ENCODE measurements at regions not wholly inside any gene's neighbourhood (a gene's known extent, or its start where the extent isn't known, plus 50 kb on each side); places are given as distances from the start of the nearest gene placed in this dataset.

- DNase-seq, result no peak
Measured at GRCh38 chr20:11772226-11772730, 145.4 kb upstream of the BTBD3 start.

- DNase-seq, result no peak
Measured at GRCh38 chr20:11776687-11777086, 141.0 kb upstream of the BTBD3 start.

DNA sequence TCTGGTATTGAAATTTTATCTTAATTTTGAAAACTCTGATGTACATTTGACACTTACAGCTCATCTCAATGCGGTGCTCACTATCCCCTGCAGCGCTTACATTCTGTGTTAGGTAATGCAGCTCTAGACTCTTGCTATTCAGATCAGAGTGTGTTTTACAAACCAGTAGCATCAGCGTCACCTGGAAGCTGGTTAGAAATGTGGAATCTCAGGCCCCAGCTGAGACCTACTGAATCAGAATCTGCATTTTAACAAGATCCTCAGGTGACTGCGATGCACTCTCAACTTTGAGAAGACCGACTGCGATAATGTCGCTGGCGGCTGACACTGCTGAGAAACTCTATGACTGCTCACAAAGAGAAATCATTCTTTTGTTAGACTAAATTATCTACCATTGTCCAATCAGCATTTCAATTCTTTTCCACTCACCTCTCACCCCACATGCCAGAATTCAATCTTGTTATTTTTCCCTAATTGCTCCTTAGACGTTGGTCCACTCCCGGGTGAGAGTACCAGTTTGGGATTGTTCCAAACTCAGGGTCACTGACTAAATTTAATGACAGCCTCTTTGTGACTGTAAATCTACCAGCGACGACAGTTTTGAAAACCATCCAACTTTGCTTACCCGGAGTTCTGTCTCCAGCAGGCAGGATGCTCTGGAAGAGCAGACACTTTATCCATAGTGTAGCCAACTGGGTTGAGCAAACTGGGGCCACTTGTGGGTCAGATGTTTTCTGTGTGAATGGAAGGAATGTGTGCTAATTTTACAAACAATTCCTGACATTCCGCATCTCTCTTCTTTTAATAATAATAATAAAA lies 140.1 kb upstream of the BTBD3 start:
- DNase-seq, result no peak

GRCh38 chr20:11778206-11778570 lies 139.5 kb upstream of the BTBD3 start:
- DNase-seq, result no peak

- no peak for DNase-seq
Measured at GRCh38 chr20:11780765-11781369, 136.8 kb upstream of the BTBD3 start.

- DNase-seq, result no peak
Measured at GRCh38 chr20:11783102-11783850, 134.4 kb upstream of the BTBD3 start.

GRCh38 chr20:11785885-11786507 lies 131.7 kb upstream of the BTBD3 start:
- no peak for DNase-seq

DNA sequence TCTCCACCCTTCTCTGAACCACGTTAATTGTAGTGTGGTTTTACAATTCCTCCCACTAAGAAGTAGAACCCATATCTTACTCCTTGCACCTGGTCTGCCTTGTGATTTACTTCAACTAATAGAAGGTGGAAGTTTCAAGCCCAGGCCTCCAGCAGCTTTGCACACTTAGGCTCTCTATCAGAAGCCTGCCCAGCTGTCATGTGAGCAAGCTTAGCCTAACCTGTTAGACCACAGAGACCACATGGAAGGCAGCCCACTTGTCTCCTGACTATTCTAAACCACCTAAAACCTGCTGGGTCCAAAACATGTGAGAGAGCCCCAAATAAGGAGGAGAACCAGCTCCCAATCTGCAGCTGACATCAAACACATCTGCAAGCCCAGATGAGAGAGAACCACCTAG lies 127.6 kb upstream of the BTBD3 start:
- DNase-seq, result no peak

GRCh38 chr20:11791316-11791715 lies 126.4 kb upstream of the BTBD3 start:
- DNase-seq, result no peak

- DNase-seq, result no peak
Measured at GRCh38 chr20:11791835-11792567, 125.7 kb upstream of the BTBD3 start.

DNA sequence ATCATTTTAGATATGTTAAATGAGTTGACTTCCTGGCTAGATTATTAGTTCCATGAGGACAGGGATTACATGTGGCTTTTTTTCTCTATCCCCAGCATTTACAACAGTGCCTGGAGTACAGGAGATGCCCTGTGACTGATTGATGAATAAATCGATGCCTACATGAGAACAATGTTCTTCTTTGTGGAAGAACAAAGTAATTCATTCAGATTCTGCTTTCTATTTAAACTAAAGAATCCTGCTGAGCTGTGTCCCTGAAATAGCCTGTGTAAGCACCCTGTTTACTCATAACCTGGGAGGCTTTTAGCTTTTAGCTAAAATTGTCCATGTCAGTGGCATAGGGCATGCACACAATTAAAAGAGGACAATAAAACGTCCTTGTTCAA lies 125.1 kb upstream of the BTBD3 start:
- no peak for DNase-seq

DNA sequence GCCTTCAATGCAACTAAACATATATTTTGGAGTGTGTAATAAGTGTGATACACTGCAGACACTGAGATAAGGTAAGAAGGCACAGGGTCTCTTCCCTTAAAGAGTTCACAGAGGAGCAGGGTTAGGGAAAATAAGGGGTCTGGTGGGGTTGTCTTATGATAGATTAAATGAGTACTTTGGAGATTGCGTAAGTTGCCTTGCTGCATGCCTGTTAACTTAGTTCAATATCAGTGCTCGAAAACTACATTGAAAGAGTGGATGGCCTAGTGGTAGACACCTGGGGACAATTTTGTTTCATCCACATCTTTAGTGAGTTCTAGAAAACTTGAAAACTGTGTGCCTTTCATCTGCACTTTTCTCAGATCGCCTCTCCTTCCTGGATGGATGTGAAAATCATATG lies 123.2 kb upstream of the BTBD3 start:
- no peak for DNase-seq

- DNase-seq, result no peak
Measured at GRCh38 chr20:11795071-11795615, 122.5 kb upstream of the BTBD3 start.

DNA sequence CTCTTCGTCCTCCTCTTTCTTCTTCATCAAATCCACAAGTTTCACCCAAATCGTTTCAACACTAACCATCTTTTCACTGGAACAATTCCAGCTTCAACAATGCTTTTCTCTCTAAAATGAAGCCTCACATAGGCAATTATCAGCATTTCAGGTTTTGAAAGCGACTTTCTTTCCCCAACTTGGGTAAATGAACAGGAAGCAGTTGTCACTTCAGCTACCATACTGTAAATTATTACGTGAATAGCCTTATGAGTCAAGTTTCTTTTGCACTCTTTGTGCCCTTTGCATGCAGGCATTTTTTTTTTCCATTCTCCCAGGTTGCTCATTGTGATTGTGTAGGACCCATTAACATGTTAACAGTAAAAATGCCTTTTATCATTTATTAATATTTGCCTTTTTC lies 121.7 kb upstream of the BTBD3 start:
- peak; percentile 37 for DNase-seq

GRCh38 chr20:11797156-11797555 lies 120.5 kb upstream of the BTBD3 start:
- peak; percentile 30 for DNase-seq

GRCh38 chr20:11799281-11799684 lies 118.4 kb upstream of the BTBD3 start:
- DNase-seq, result no peak

DNA sequence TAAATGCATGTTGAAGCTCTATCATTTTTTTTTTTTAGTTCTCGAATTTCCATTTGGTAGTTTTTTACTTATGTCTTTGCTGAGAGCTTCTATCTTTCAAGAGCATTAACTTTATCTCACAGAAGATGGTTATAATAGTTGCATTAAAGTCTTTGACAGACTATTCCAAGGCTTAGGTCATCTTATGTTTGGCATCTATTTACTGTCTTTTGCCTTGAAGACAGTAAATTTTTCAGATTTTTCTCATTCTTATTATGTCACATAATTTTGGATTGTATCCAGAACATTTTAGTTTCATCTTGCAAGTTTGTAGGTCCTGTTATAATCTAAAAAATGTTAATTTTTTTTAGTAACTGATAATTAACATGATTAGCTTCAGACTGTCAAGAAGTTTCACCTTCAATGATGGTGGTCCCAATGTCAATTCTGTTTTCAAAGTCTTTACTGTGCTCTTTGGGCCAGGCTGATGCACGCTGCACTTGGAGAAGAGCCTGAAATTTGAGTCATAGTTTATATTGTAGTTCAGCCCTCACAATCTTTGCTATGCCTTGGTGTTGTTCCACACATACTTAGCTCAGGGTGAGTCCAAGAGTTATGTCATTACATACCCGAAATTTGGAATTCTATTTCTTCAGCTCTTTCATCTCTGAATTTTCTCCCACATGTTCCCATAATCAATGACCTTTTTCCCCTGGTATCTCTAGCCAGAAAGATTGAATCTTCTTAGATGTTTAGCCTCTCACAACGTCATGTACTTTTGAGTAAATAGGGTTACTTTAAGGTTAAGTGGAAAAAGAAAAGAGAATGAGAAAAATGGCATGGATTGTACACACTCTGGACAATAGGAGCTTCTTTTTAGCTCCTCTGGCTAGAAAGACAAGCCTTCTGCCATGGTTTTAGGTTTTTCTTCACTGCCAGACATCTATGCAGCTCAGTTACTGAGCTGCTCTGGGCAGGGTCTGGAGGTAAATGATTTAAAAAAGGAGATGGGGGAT lies 110.3 kb upstream of the BTBD3 start:
- peak; percentile 72 for DNase-seq

DNA sequence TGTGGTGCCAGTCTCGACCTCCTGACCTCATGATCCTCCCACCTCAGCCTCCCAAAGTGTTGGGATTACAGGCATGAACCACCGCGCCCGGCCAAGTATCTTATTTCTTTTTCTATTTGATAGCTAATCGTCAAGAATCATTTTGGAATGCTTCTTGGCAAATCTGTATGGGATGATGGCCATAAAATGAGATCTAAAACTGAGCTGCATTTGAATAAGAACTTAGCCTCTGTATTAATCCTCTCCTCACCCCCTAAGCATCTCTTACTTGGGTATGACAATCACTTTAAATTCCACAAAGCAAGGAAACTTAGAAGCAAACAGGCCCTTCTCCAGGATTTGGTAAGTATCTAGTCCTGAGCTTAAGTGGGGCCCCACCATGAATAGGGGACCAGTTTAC lies 108.9 kb upstream of the BTBD3 start:
- DNase-seq, result no peak

- peak; percentile 45 for DNase-seq
Measured at GRCh38 chr20:11810311-11811083, 107.2 kb upstream of the BTBD3 start.
